ENCODE measurements at regions not wholly inside any gene's neighbourhood (a gene's known extent, or its start where the extent isn't known, plus 50 kb on each side); places are given as distances from the start of the nearest gene placed in this dataset.

GRCh38 chr12:43293396-43293795 is 258.6 kb downstream of the ADAMTS20 start:
- TF ChIP-seq CTCF (conservative IDR thresholded peaks at IDR 0.05) = no peak
- Histone ChIP-seq H3K9me3 (ENCODE audit: control insufficient read depth, low read depth, low read length) (no peaks in the 10 kb centered on the region), H2BK15ac (ENCODE audit: low read depth, low read length) (no peak overlapping the region), H3K4me2 (ENCODE audit: insufficient read depth, insufficient read length, low read length) (no peak overlapping the region), H3K27me3 (ENCODE audit: insufficient read depth, low read length) (no peaks in the 10 kb centered on the region), H4K5ac (ENCODE audit: insufficient read length, low read depth, low read length) (no peak overlapping the region), H2AK5ac (ENCODE audit: insufficient read length, low read length) (no peak overlapping the region), H2BK120ac (ENCODE audit: low read depth, low read length, poor library complexity, severe bottlenecking) (no peak overlapping the region), H4K91ac (ENCODE audit: insufficient read length, low read depth, low read length) (no peak overlapping the region), H3K79me2 (ENCODE audit: insufficient read depth, low read length) (no peaks in the 10 kb centered on the region), H3K4ac (ENCODE audit: low read depth, low read length) (no peak overlapping the region), H4K8ac (replicated peaks; ENCODE audit: insufficient read length, low read depth, low read length) (no peak overlapping the region), H3K56ac (ENCODE audit: insufficient read length, low read depth, low read length) (no peak overlapping the region), H2BK20ac (ENCODE audit: low read depth, low read length, poor library complexity, severe bottlenecking) (no peak overlapping the region), H4K20me1 (ENCODE audit: control insufficient read depth, insufficient read depth, insufficient read length) (no peaks in the 10 kb centered on the region), H3K4me1 (ENCODE audit: insufficient read depth, low read length) (no peaks in the 10 kb centered on the region; the same call in 1 of the 2 replicates), H2AFZ (ENCODE audit: low read length) (no peak overlapping the region), H2BK12ac (ENCODE audit: insufficient read length, low read depth, low read length) (no peak overlapping the region), H3K79me1 (ENCODE audit: insufficient read depth, low read depth, low read length, poor library complexity, severe bottlenecking) (no peaks in the 10 kb centered on the region), H3K18ac (ENCODE audit: insufficient read length, low read depth, low read length) (no peak overlapping the region), H3K9ac (ENCODE audit: extremely low read depth, insufficient read length, low read length) (no peak overlapping the region), H2BK5ac (ENCODE audit: insufficient read length, low read length) (no peak overlapping the region), H3K14ac (ENCODE audit: insufficient read depth, low read length) (no peak overlapping the region), H3K23ac (ENCODE audit: insufficient read length, low read depth, low read length) (no peak overlapping the region), H3K23me2 (ENCODE audit: insufficient read length, low read depth, low read length, poor library complexity, severe bottlenecking) (no peaks in the 10 kb centered on the region), H3T11ph (ENCODE audit: low read length) (no peak overlapping the region), H3K27ac (ENCODE audit: insufficient read length, low read depth, low read length) (no peak overlapping the region)
- Mint-ChIP-seq H3K27me3 (ENCODE audit: low read depth) (no peaks in the 10 kb centered on the region), H3K27ac (no peak overlapping the region), H3K4me3 (no peak overlapping the region), H3K4me1 (peaks cover 8 to 12% of the 10 kb centered on the region in 2 experiments; a peak in 2 of 4 replicates), H3K36me3 (ENCODE audit: insufficient read depth in 1 of 3, low read depth in 3 of 3) (no peaks in the 10 kb centered on the region; a peak in 2 of 7 replicates), H3K9me3 (0 out of 5 replicates have a peak, but pooled peaks cover 0 to 3% of the 10 kb centered on the region in 2 experiments)
- DNase-seq = no peak
- WGBS (ENCODE audit: extremely low coverage, insufficient read length, low lambda C conversion rate) = no CpG with 5 or more reads among the region's 3 CpGs
